WTC11 (cell line): ENCODE measurements at regions not wholly inside any gene's neighbourhood (a gene's known extent, or its start where the extent isn't known, plus 50 kb on each side); places are given as distances from the start of the nearest gene placed in this dataset.
"Not testable (repeated sequence)": the region's sequence is repeated elsewhere in the genome, so short reads cannot be mapped to it uniquely, and the experiment has no call there.

Experiments
- ATAC-seq: fragments of 200-7000 bp; cut with Tn5 transposase; 2 replicates; pipeline ENCODE4 v1.10.0; 2021; ENCODE audit warnings: mild to moderate bottlenecking, moderate library complexity
- CTCF ChIA-PET: fragments of 300-600 bp; sonication (Branson Sonifier 250); formaldehyde crosslinking; loops from one replicate; lab custom pipeline; 2021; ENCODE audit warnings: antibody characterized with exemption; lab: Charles Lee
- POLR2A ChIA-PET: fragments of 350-600 bp; sonication (Branson Sonifier 250); formaldehyde crosslinking; loops from one replicate; lab custom pipeline; 2021; ENCODE audit warnings: antibody characterized with exemption; lab: Charles Lee
- DNase-seq: peaks from one replicate; pipeline ENCODE4 v3.0.0; 2021; ENCODE audit warnings: low spot score
- H3K27ac Mint-ChIP-seq: 2 replicates; pipeline ENCODE4 v1.8.0; 2021; ENCODE audit warnings: mixed read lengths
- H3K27me3 Mint-ChIP-seq: 2 replicates; pipeline ENCODE4 v1.8.0; 2021; ENCODE audit warnings: low read depth, mild to moderate bottlenecking, moderate library complexity, mixed read lengths
- H3K36me3 Mint-ChIP-seq: 2 replicates; pipeline ENCODE4 v1.8.0; 2021; ENCODE audit warnings: mixed read lengths
- H3K4me1 Mint-ChIP-seq: 2 replicates; pipeline ENCODE4 v1.8.0; 2022; ENCODE audit warnings: mixed read lengths
- H3K4me3 Mint-ChIP-seq: 2 replicates; pipeline ENCODE4 v1.8.0; 2021; ENCODE audit warnings: mild to moderate bottlenecking, moderate library complexity, mixed read lengths
- H3K9me3 Mint-ChIP-seq: 2 replicates; pipeline ENCODE4 v1.8.0; 2021; ENCODE audit warnings: mixed read lengths
- ATF1 ChIP-seq: sonication (generic); formaldehyde crosslinking; IDR thresholded peaks from 2 replicates; pipeline ENCODE4 v1.8.1; 2023; ENCODE audit warnings: mild to moderate bottlenecking, moderate library complexity, missing genetic modification reagents
- CBFB ChIP-seq: sonication (generic); formaldehyde crosslinking; IDR thresholded peaks from 2 replicates; pipeline ENCODE4 v1.8.1; 2022; ENCODE audit warnings: mild to moderate bottlenecking, low read depth, missing genetic modification reagents
- CTCF ChIP-seq: fragments of 200-600 bp; IDR thresholded peaks from 2 replicates; pipeline ENCODE4 v1.8.0; 2022; ENCODE audit warnings: antibody characterized with exemption
- EMX1 ChIP-seq: fragments of 250-450 bp; sonication (Bioruptor Pico); IDR thresholded peaks from 2 replicates; pipeline ENCODE4 v1.8.0; 2021; ENCODE audit warnings: mild to moderate bottlenecking
- ERG ChIP-seq: fragments of 250-450 bp; sonication (Bioruptor Pico); IDR thresholded peaks from 2 replicates; pipeline ENCODE4 v1.8.0; 2021; ENCODE audit warnings: mild to moderate bottlenecking
- ESRRA ChIP-seq: sonication (generic); formaldehyde crosslinking; IDR thresholded peaks from 2 replicates; pipeline ENCODE4 v1.8.1; 2022; ENCODE audit warnings: mild to moderate bottlenecking, missing genetic modification reagents, borderline replicate concordance
- FOXK1 ChIP-seq: sonication (generic); formaldehyde crosslinking; IDR thresholded peaks from 2 replicates; pipeline ENCODE4 v1.8.0; 2022; ENCODE audit warnings: mild to moderate bottlenecking, moderate library complexity, missing genetic modification reagents
- JAZF1 ChIP-seq: fragments of 250-450 bp; sonication (Bioruptor Pico); IDR thresholded peaks from 2 replicates; pipeline ENCODE4 v1.9.0; 2021; ENCODE audit warnings: moderate library complexity, mild to moderate bottlenecking, inconsistent platforms
- MXD4 ChIP-seq: fragments of 250-450 bp; sonication (Bioruptor Pico); IDR thresholded peaks from 2 replicates; pipeline ENCODE4 v1.8.0; 2021; ENCODE audit warnings: mild to moderate bottlenecking, moderate library complexity, borderline replicate concordance
- MYBL2 ChIP-seq: sonication (generic); formaldehyde crosslinking; IDR thresholded peaks from 2 replicates; pipeline ENCODE4 v1.8.1; 2023; ENCODE audit warnings: mild to moderate bottlenecking, moderate library complexity, missing genetic modification reagents
- NFYB ChIP-seq: sonication (generic); formaldehyde crosslinking; conservative IDR thresholded peaks from 2 replicates; pipeline ENCODE4 v1.8.0; 2022; ENCODE audit warnings: low read depth, missing genetic modification reagents
- PRRX2 ChIP-seq: fragments of 250-450 bp; sonication (Bioruptor Pico); IDR thresholded peaks from 2 replicates; pipeline ENCODE4 v1.8.0; 2021; ENCODE audit warnings: mild to moderate bottlenecking
- RELA ChIP-seq: sonication (generic); formaldehyde crosslinking; IDR thresholded peaks from 2 replicates; pipeline ENCODE4 v1.8.1; 2022; ENCODE audit warnings: missing genetic modification reagents, mild to moderate bottlenecking, borderline replicate concordance
- SP1 ChIP-seq: sonication (generic); formaldehyde crosslinking; conservative IDR thresholded peaks from 2 replicates; pipeline ENCODE4 v1.8.1; 2022; ENCODE audit warnings: missing genetic modification reagents
- USF1 ChIP-seq: sonication (generic); formaldehyde crosslinking; IDR thresholded peaks from 2 replicates; pipeline ENCODE4 v1.8.0; 2022; ENCODE audit warnings: mild to moderate bottlenecking, missing genetic modification reagents
- ZNF138 ChIP-seq: sonication (generic); formaldehyde crosslinking; conservative IDR thresholded peaks from 2 replicates; pipeline ENCODE4 v1.8.1; 2022; ENCODE audit warnings: mild to moderate bottlenecking, moderate library complexity, missing genetic modification reagents
- ZNF232 ChIP-seq: sonication (generic); formaldehyde crosslinking; IDR thresholded peaks from 2 replicates; pipeline ENCODE4 v1.8.0; 2022; ENCODE audit warnings: mild to moderate bottlenecking, missing genetic modification reagents
- ZNF671 ChIP-seq: fragments of 250-450 bp; sonication (Bioruptor Pico); IDR thresholded peaks from 2 replicates; pipeline ENCODE4 v1.8.0; 2021; ENCODE audit warnings: mild to moderate bottlenecking

GRCh38 chrX:92260102-92260501, 480.9 kb downstream of the PCDH11X start:
- ChIA-PET CTCF (no interaction called here), POLR2A (no interaction called here)
- Mint-ChIP-seq H3K36me3 (peaks cover 39% of the 10 kb centered on the region), H3K27me3 (no peaks in the 10 kb centered on the region), H3K27ac (peak overlapping the region; percentile 74; the same call in 1 of the 2 replicates), H3K9me3 (peaks cover 25% of the 10 kb centered on the region), H3K4me1 (peaks cover 22% of the 10 kb centered on the region), H3K4me3 (no peak overlapping the region)
- no peak for TF ChIP-seq ATF1 (CRISPR knock-in tag)
- no peak for TF ChIP-seq SP1
- no peak for TF ChIP-seq ZNF671
- TF ChIP-seq ERG (CRISPR knock-in tag) = no peak
- TF ChIP-seq MYBL2 (CRISPR knock-in tag) = no peak
- TF ChIP-seq NFYB = no peak
- TF ChIP-seq PRRX2 (CRISPR knock-in tag) = no peak
- no peak for TF ChIP-seq USF1 (CRISPR knock-in tag)
- TF ChIP-seq CBFB (CRISPR knock-in tag) = no peak
- TF ChIP-seq ZNF232 = no peak
- TF ChIP-seq ZNF138 (CRISPR knock-in tag) = no peak
- TF ChIP-seq RELA (CRISPR knock-in tag) = no peak
- TF ChIP-seq EMX1 (CRISPR knock-in tag) = no peak
- TF ChIP-seq CTCF = no peak
- TF ChIP-seq MXD4 (CRISPR knock-in tag) = no peak
- TF ChIP-seq ESRRA (CRISPR knock-in tag) = no peak
- ATAC-seq = peak; percentile 94
- DNase-seq = peak; percentile 40

GRCh38 chrX:92270936-92271855, 492.0 kb downstream of the PCDH11X start:
- Mint-ChIP-seq H3K27ac (peak overlapping the region; percentile 97), H3K4me1 (peaks cover 52% of the 10 kb centered on the region)
- POLR2A ChIA-PET = no interaction called here

GRCh38 chrX:92278556-92278955, 499.4 kb downstream of the PCDH11X start:
- CTCF ChIA-PET, POLR2A ChIA-PET, DNase-seq, H3K4me3 Mint-ChIP-seq, ATAC-seq, H3K27ac Mint-ChIP-seq, H3K4me1 Mint-ChIP-seq, H3K27me3 Mint-ChIP-seq: not testable (repeated sequence)
- peaks cover 41% of the 10 kb centered on the region for H3K9me3 Mint-ChIP-seq
- H3K36me3 Mint-ChIP-seq = peaks cover 44% of the 10 kb centered on the region

More at GRCh38 chrX:92270936-92271855, 492.0 kb downstream of the PCDH11X start:
- peak overlapping the region; percentile 13; the same call in 1 of the 2 replicates for H3K4me3 Mint-ChIP-seq
- H3K36me3 Mint-ChIP-seq = peaks cover 8% of the 10 kb centered on the region
- ATAC-seq (peak; percentile 90), DNase-seq (no peak)
- TF ChIP-seq FOXK1 (CRISPR knock-in tag) (no peak), JAZF1 (CRISPR knock-in tag) (no peak)
- peaks cover 7% of the 10 kb centered on the region for H3K9me3 Mint-ChIP-seq
- CTCF ChIA-PET = no interaction called here
- H3K27me3 Mint-ChIP-seq = no peaks in the 10 kb centered on the region; the same call in 1 of the 2 replicates

- peaks cover 44% of the 10 kb centered on the region for H3K36me3 Mint-ChIP-seq
- H3K27ac Mint-ChIP-seq, H3K27me3 Mint-ChIP-seq, POLR2A ChIA-PET, DNase-seq, CTCF ChIA-PET, H3K4me3 Mint-ChIP-seq, ATAC-seq, H3K4me1 Mint-ChIP-seq: not testable (repeated sequence)
- peaks cover 41% of the 10 kb centered on the region for H3K9me3 Mint-ChIP-seq
Observed at GRCh38 chrX:92280347-92280746, 501.2 kb downstream of the PCDH11X start.
